WTC11 (cell line): ENCODE measurements at regions not wholly inside any gene's neighbourhood (a gene's known extent, or its start where the extent isn't known, plus 50 kb on each side); places are given as distances from the start of the nearest gene placed in this dataset.

Source experiments
- ATAC-seq: fragments of 200-7000 bp; cut with Tn5 transposase; 2 replicates; pipeline ENCODE4 v1.10.0; 2021; ENCODE audit warnings: mild to moderate bottlenecking, moderate library complexity
- CTCF ChIA-PET: fragments of 300-600 bp; sonication (Branson Sonifier 250); formaldehyde crosslinking; loops from one replicate; lab custom pipeline; 2021; ENCODE audit warnings: antibody characterized with exemption; lab: Charles Lee
- POLR2A ChIA-PET: fragments of 350-600 bp; sonication (Branson Sonifier 250); formaldehyde crosslinking; loops from one replicate; lab custom pipeline; 2021; ENCODE audit warnings: antibody characterized with exemption; lab: Charles Lee
- DNase-seq: peaks from one replicate; pipeline ENCODE4 v3.0.0; 2021; ENCODE audit warnings: low spot score
- H3K27ac Mint-ChIP-seq: 2 replicates; pipeline ENCODE4 v1.8.0; 2021; ENCODE audit warnings: mixed read lengths
- H3K27me3 Mint-ChIP-seq: 2 replicates; pipeline ENCODE4 v1.8.0; 2021; ENCODE audit warnings: low read depth, mild to moderate bottlenecking, moderate library complexity, mixed read lengths
- H3K36me3 Mint-ChIP-seq: 2 replicates; pipeline ENCODE4 v1.8.0; 2021; ENCODE audit warnings: mixed read lengths
- H3K4me1 Mint-ChIP-seq: 2 replicates; pipeline ENCODE4 v1.8.0; 2022; ENCODE audit warnings: mixed read lengths
- H3K4me3 Mint-ChIP-seq: 2 replicates; pipeline ENCODE4 v1.8.0; 2021; ENCODE audit warnings: mild to moderate bottlenecking, moderate library complexity, mixed read lengths
- H3K9me3 Mint-ChIP-seq: 2 replicates; pipeline ENCODE4 v1.8.0; 2021; ENCODE audit warnings: mixed read lengths
- AFF4 ChIP-seq: sonication (generic); formaldehyde crosslinking; IDR thresholded peaks from 2 replicates; pipeline ENCODE4 v1.8.1; 2023; ENCODE audit warnings: mild to moderate bottlenecking, missing genetic modification reagents, borderline replicate concordance
- ARID4B ChIP-seq: sonication (generic); formaldehyde crosslinking; IDR thresholded peaks from 2 replicates; pipeline ENCODE4 v1.8.0; 2023; ENCODE audit warnings: missing genetic modification reagents, mild to moderate bottlenecking, borderline replicate concordance
- ATF1 ChIP-seq: sonication (generic); formaldehyde crosslinking; IDR thresholded peaks from 2 replicates; pipeline ENCODE4 v1.8.1; 2023; ENCODE audit warnings: mild to moderate bottlenecking, moderate library complexity, missing genetic modification reagents
- ATF2 ChIP-seq: sonication (generic); formaldehyde crosslinking; IDR thresholded peaks from 2 replicates; pipeline ENCODE4 v1.8.1; 2022; ENCODE audit warnings: low read depth, missing genetic modification reagents, borderline replicate concordance
- ATF3 ChIP-seq: sonication (generic); formaldehyde crosslinking; conservative IDR thresholded peaks from 2 replicates; pipeline ENCODE4 v1.8.1; 2022; ENCODE audit warnings: mild to moderate bottlenecking, missing genetic modification reagents
- ATF6 ChIP-seq: sonication (generic); formaldehyde crosslinking; IDR thresholded peaks from 2 replicates; pipeline ENCODE4 v1.8.1; 2023; ENCODE audit warnings: mild to moderate bottlenecking, missing genetic modification reagents
- CBFB ChIP-seq: sonication (generic); formaldehyde crosslinking; IDR thresholded peaks from 2 replicates; pipeline ENCODE4 v1.8.1; 2022; ENCODE audit warnings: mild to moderate bottlenecking, low read depth, missing genetic modification reagents
- ETV6 ChIP-seq: sonication (generic); formaldehyde crosslinking; IDR thresholded peaks from 2 replicates; pipeline ENCODE4 v1.8.1; 2022; ENCODE audit warnings: mild to moderate bottlenecking, missing genetic modification reagents
- FOXJ3 ChIP-seq: sonication (generic); formaldehyde crosslinking; IDR thresholded peaks from 2 replicates; pipeline ENCODE4 v1.9.0; 2021; ENCODE audit warnings: missing genetic modification reagents, mild to moderate bottlenecking, borderline replicate concordance
- PRRX2 ChIP-seq: fragments of 250-450 bp; sonication (Bioruptor Pico); IDR thresholded peaks from 2 replicates; pipeline ENCODE4 v1.8.0; 2021; ENCODE audit warnings: mild to moderate bottlenecking
- SMAD4 ChIP-seq: sonication (generic); formaldehyde crosslinking; IDR thresholded peaks from 2 replicates; pipeline ENCODE4 v1.8.0; 2022; ENCODE audit warnings: mild to moderate bottlenecking, missing genetic modification reagents
- ZNF232 ChIP-seq: sonication (generic); formaldehyde crosslinking; IDR thresholded peaks from 2 replicates; pipeline ENCODE4 v1.8.0; 2022; ENCODE audit warnings: mild to moderate bottlenecking, missing genetic modification reagents
- ZNF396 ChIP-seq: fragments of 250-450 bp; sonication (Bioruptor Pico); IDR thresholded peaks from 2 replicates; pipeline ENCODE4 v1.8.0; 2021; ENCODE audit warnings: mild to moderate bottlenecking, moderate library complexity, borderline replicate concordance
- ZNF423 ChIP-seq: fragments of 250-450 bp; sonication (Bioruptor Pico); IDR thresholded peaks from 2 replicates; pipeline ENCODE4 v2.1.2; 2022; ENCODE audit warnings: mild to moderate bottlenecking, moderate library complexity
- ZNF425 ChIP-seq: fragments of 250-450 bp; sonication (Bioruptor Pico); conservative IDR thresholded peaks from 2 replicates; pipeline ENCODE4 v1.9.0; 2021; ENCODE audit warnings: mild to moderate bottlenecking
- ZNF532 ChIP-seq: fragments of 250-450 bp; sonication (Bioruptor Pico); IDR thresholded peaks from 2 replicates; pipeline ENCODE4 v1.9.0; 2021; ENCODE audit warnings: mild to moderate bottlenecking, borderline replicate concordance
- ZSCAN18 ChIP-seq: fragments of 250-450 bp; sonication (Bioruptor Pico); IDR thresholded peaks from 2 replicates; pipeline ENCODE4 v2.1.2; 2022; ENCODE audit warnings: mild to moderate bottlenecking, moderate library complexity

GRCh38 chr4:108555701-108556100 is 64.7 kb upstream of the RPL34 start:
- ChIA-PET CTCF (no interaction called here), POLR2A (no interaction called here)
- no peaks in the 10 kb centered on the region for H3K9me3 Mint-ChIP-seq
- no peaks in the 10 kb centered on the region for H3K36me3 Mint-ChIP-seq
- DNase-seq (no peak), ATAC-seq (no peak)
- no peak overlapping the region for H3K4me3 Mint-ChIP-seq
- no peak overlapping the region for H3K27ac Mint-ChIP-seq
- no peaks in the 10 kb centered on the region; the same call in 1 of the 2 replicates for H3K27me3 Mint-ChIP-seq
- H3K4me1 Mint-ChIP-seq, result peaks cover 7% of the 10 kb centered on the region; the same call in 1 of the 2 replicates
- TF ChIP-seq ETV6 (CRISPR knock-in tag) (no peak), ATF1 (CRISPR knock-in tag) (no peak), ZNF396 (CRISPR knock-in tag) (no peak), ATF2 (CRISPR knock-in tag) (no peak), AFF4 (CRISPR knock-in tag) (no peak), SMAD4 (CRISPR knock-in tag) (no peak), ATF3 (CRISPR knock-in tag) (no peak), ARID4B (no peak), ATF6 (CRISPR knock-in tag) (no peak), CBFB (CRISPR knock-in tag) (no peak), ZNF423 (CRISPR knock-in tag) (no peak), ZNF425 (CRISPR knock-in tag) (no peak), ZNF232 (CRISPR knock-in tag) (no peak), FOXJ3 (CRISPR knock-in tag) (no peak), PRRX2 (CRISPR knock-in tag) (no peak), ZSCAN18 (CRISPR knock-in tag) (no peak), ZNF532 (CRISPR knock-in tag) (no peak)
